HUES64 (cell line): ENCODE measurements at regions not wholly inside any gene's neighbourhood (a gene's known extent, or its start where the extent isn't known, plus 50 kb on each side); places are given as distances from the start of the nearest gene placed in this dataset.
"Not testable (repeated sequence)": the region's sequence is repeated elsewhere in the genome, so short reads cannot be mapped to it uniquely, and the experiment has no call there.

ENCODE experiments used
- H3K27ac ChIP-seq: 2 replicates; pipeline ENCODE4 v1.7.0; 2013; ENCODE audit warnings: low read depth, low read length, inconsistent platforms
- H3K27me3 ChIP-seq: 2 replicates; pipeline ENCODE4 v1.6.1; 2013; ENCODE audit warnings: mild to moderate bottlenecking, low read length; ENCODE audit not compliant: insufficient read depth
- H3K36me3 ChIP-seq: 2 replicates; pipeline ENCODE4 v1.6.1; 2013; ENCODE audit warnings: mild to moderate bottlenecking, low read length; ENCODE audit not compliant: insufficient read depth
- H3K4me1 ChIP-seq: 2 replicates; pipeline ENCODE4 v1.6.1; 2013; ENCODE audit warnings: mild to moderate bottlenecking, low read length, moderate library complexity; ENCODE audit not compliant: insufficient read depth
- H3K4me3 ChIP-seq: 2 replicates; pipeline ENCODE4 v1.5.1; 2013; ENCODE audit warnings: mild to moderate bottlenecking, low read length, moderate library complexity
- H3K9ac ChIP-seq: 2 replicates; pipeline ENCODE4 v1.6.1; 2013; ENCODE audit warnings: mild to moderate bottlenecking, low read depth, low read length
- H3K9me3 ChIP-seq: 2 replicates; pipeline ENCODE4 v1.6.1; 2013; ENCODE audit warnings: low read depth, low read length; ENCODE audit not compliant: insufficient read depth
- WGBS: fragments of 150-250, 120-280 bp; methylation state at CpG from one replicate; pipeline ENCODE4 v1.1.7; 2013; ENCODE audit warnings: missing lambda C conversion rate; 5-methylcytosine and 5-hydroxymethylcytosine counted together

DNA sequence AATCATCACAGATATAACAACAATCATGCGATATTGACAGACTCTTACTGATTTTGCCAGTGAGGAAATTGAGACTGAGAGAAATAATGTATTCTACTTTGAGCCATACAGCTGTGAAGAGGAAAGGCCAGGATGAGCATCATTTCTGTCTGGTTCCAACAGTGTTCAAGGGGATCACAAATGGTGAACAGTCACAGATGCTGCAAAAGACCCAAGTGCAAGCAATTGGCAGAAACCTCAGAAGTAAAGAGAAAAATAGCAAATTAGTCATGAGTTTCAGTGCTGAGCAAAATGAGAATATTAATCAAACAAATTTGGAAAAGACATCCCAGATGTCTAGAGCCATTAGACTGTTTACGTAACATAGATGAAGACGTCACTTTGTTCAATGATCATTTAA is 114.1 kb downstream of the RAB38 start:
- Histone ChIP-seq H3K36me3 (no peaks in the 10 kb centered on the region), H3K27me3 (no peaks in the 10 kb centered on the region), H3K27ac (no peak overlapping the region), H3K4me3 (no peak overlapping the region), H3K9me3 (no peaks in the 10 kb centered on the region), H3K4me1 (no peaks in the 10 kb centered on the region), H3K9ac (no peak overlapping the region)
- 93% methylated on average over 3 of the region's 3 CpGs for WGBS

DNA sequence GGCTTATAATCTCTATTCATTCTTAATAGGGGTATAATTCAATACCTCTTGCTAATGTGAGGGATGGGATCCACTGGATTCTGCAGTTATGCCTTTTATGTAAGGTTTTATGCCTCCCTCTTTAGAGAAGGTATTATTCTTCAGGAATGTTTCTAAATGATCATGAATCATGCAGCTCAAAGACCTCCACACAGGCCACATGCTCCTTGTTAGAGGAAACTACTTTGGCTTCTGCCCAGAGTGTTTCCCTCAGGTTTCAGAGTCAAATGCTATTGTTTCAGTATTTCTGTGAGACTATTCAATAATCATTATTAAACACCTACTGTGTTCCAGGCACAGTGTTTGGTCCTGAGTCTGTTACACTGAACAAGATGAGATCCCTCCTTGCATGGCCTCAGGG is 115.9 kb downstream of the RAB38 start:
- Histone ChIP-seq H3K36me3 (no peaks in the 10 kb centered on the region), H3K4me3 (no peak overlapping the region), H3K27me3 (no peaks in the 10 kb centered on the region), H3K27ac (no peak overlapping the region), H3K4me1 (no peaks in the 10 kb centered on the region), H3K9ac (no peak overlapping the region), H3K9me3 (no peaks in the 10 kb centered on the region)

DNA sequence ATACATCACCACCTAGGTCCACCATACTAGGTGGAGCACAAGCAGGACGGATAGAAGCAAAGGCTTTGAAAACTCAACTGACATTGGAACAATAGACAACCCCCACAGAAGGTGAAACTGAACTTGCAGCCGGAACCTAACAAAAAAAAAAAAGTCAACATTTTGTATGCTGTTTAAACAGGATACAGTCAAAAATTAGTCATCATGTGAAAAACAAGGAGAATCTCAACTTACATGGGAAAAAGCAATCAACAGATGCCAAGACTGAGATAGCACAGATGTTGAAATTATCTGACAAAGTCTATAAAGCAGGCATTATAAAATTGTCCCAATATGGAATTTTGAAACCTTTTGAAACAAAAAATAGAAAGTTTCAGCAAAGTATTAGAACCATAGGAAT is 123.8 kb downstream of the RAB38 start:
- Histone ChIP-seq H3K4me1 (no peaks in the 10 kb centered on the region), H3K27ac (no peak overlapping the region), H3K27me3 (no peaks in the 10 kb centered on the region), H3K9me3 (no peaks in the 10 kb centered on the region), H3K4me3 (no peak overlapping the region), H3K36me3 (no peaks in the 10 kb centered on the region), H3K9ac (no peak overlapping the region)
- 92% methylated on average over 1 of the region's 2 CpGs for WGBS

DNA sequence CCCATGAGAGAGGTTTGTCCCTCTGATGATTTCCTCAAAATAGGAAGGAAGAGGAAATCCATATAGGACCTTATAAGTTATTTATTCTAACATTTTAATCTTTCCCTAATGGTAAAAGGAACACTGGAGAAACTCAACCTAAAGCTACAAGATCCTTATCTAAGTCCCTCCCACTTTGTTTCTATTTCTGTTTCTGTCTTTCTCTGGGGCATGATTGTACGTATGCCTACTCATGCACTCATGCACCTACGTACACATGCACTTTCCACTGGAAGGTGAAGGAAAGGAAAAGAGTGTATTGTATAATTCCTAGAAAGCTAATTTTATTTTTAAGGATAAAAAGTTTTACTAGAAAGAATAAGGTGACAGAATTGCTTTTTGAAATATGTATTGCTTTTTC is 125.0 kb downstream of the RAB38 start:
- Histone ChIP-seq H3K9me3 (no peaks in the 10 kb centered on the region), H3K4me3 (no peak overlapping the region), H3K9ac (no peak overlapping the region), H3K36me3 (no peaks in the 10 kb centered on the region), H3K4me1 (no peaks in the 10 kb centered on the region), H3K27ac (no peak overlapping the region), H3K27me3 (no peaks in the 10 kb centered on the region)
- WGBS = 80% methylated on average over 1 of the region's 2 CpGs

GRCh38 chr11:88045288-88045687 is 130.0 kb downstream of the RAB38 start:
- not testable (repeated sequence) for H3K9ac ChIP-seq, H3K4me3 ChIP-seq, H3K27me3 ChIP-seq, H3K9me3 ChIP-seq, H3K36me3 ChIP-seq, H3K27ac ChIP-seq
- H3K4me1 ChIP-seq = peaks cover 20% of the 10 kb centered on the region
- 89% methylated on average over 11 of the region's 11 CpGs for WGBS

GRCh38 chr11:88044658-88045057 is 130.6 kb downstream of the RAB38 start:
- not testable (repeated sequence) for H3K27ac ChIP-seq, H3K4me3 ChIP-seq, H3K36me3 ChIP-seq, H3K9me3 ChIP-seq, H3K9ac ChIP-seq, H3K27me3 ChIP-seq
- 47% methylated on average over 5 of the region's 5 CpGs for WGBS
- H3K4me1 ChIP-seq = peaks cover 25% of the 10 kb centered on the region

DNA sequence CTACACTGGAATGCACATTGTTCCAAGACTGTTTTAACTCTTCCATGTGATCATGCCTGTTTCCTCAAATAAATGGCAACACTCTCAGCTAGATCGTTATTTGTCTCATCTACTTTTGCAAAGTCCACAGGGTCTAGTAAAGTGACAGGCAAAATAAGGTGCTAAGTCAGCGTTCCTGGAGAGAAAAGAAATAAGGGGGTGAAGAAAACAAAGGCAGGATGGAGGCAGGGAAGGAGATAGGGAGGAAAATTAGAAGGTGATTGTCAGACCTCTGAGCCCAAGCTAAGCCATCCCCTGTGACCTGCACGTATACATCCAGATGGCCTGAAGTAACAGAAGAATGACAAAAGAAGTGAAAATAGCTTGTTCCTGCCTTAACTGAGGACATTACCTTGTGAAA is 132.1 kb downstream of the RAB38 start:
- WGBS = 31% methylated on average over 3 of the region's 3 CpGs
- H3K27ac ChIP-seq = peak overlapping the region; percentile 63
- no peaks in the 10 kb centered on the region for H3K9me3 ChIP-seq
- H3K27me3 ChIP-seq = no peaks in the 10 kb centered on the region
- no peak overlapping the region; the same call in 1 of the 2 replicates for H3K9ac ChIP-seq
- no peak overlapping the region for H3K4me3 ChIP-seq
- no peaks in the 10 kb centered on the region for H3K36me3 ChIP-seq
- H3K4me1 ChIP-seq = peaks cover 27% of the 10 kb centered on the region

- Histone ChIP-seq H3K4me1 (peaks cover 27% of the 10 kb centered on the region), H3K9me3 (no peaks in the 10 kb centered on the region), H3K4me3 (no peak overlapping the region), H3K27me3 (no peaks in the 10 kb centered on the region), H3K36me3 (no peaks in the 10 kb centered on the region), H3K27ac (peak overlapping the region; percentile 63), H3K9ac (no peak overlapping the region; the same call in 1 of the 2 replicates)
- 71% methylated on average over 1 of the region's 1 CpG for WGBS
Measured at GRCh38 chr11:88042647-88043046, 132.6 kb downstream of the RAB38 start.

GRCh38 chr11:88042238-88042637 is 133.0 kb downstream of the RAB38 start:
- peak overlapping the region; percentile 63; the same call in 1 of the 2 replicates for H3K27ac ChIP-seq
- 66% methylated on average over 2 of the region's 2 CpGs for WGBS
- H3K9ac ChIP-seq = no peak overlapping the region
- H3K9me3 ChIP-seq = no peaks in the 10 kb centered on the region
- H3K27me3 ChIP-seq = no peaks in the 10 kb centered on the region
- H3K4me1 ChIP-seq = peaks cover 27% of the 10 kb centered on the region
- H3K36me3 ChIP-seq = no peaks in the 10 kb centered on the region
- H3K4me3 ChIP-seq = no peak overlapping the region

DNA sequence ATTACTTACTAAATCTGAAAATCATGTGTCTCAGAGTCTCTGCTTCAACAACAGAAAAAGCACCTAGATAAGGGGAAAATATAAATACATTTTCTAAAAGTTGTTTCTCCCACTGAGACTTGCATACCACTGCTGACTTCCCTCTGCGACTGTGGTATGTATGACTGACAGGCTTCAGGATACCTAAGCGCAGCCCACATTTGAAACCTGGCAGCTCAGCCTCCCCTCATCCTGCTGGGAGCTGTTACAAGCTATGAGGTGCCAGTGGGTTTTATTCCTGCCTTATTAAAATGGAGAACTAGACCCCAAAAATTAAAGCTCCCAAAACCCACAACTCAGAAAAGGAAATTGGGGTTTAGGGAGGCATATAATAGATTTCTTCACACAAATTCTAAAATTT is 133.6 kb downstream of the RAB38 start:
- Histone ChIP-seq H3K36me3 (no peaks in the 10 kb centered on the region), H3K9me3 (no peaks in the 10 kb centered on the region), H3K27me3 (no peaks in the 10 kb centered on the region), H3K4me3 (no peak overlapping the region), H3K27ac (no peak overlapping the region), H3K9ac (no peak overlapping the region), H3K4me1 (peaks cover 27% of the 10 kb centered on the region)
- 66% methylated on average over 2 of the region's 2 CpGs for WGBS

DNA sequence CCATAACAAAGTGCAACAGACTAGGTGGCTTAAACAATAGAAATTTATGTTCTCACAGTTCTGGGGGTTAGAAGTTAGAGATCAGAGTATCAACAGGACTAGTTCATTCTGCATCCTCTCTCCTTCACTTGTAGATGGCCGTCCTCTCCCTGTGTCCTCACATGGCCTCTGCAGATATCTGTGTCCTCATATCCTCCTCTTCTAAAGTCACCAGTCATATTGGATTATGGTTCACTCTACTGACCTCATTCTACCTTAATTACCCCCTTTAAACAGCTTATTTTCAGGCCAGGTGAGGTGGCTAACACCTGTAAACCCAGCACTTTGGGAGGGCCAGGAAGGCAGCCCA is 135.1 kb downstream of the RAB38 start:
- no peak overlapping the region for H3K4me3 ChIP-seq
- no peak overlapping the region for H3K27ac ChIP-seq
- no peaks in the 10 kb centered on the region for H3K36me3 ChIP-seq
- no peaks in the 10 kb centered on the region for H3K27me3 ChIP-seq
- H3K9ac ChIP-seq = no peak overlapping the region
- no peaks in the 10 kb centered on the region for H3K9me3 ChIP-seq
- 93% methylated on average over 1 of the region's 1 CpG for WGBS
- peaks cover 27% of the 10 kb centered on the region for H3K4me1 ChIP-seq

GRCh38 chr11:88039476-88040147 is 135.6 kb downstream of the RAB38 start:
- H3K27me3 ChIP-seq = no peaks in the 10 kb centered on the region
- H3K9ac ChIP-seq = no peak overlapping the region
- no peak overlapping the region for H3K4me3 ChIP-seq
- 86% methylated on average over 2 of the region's 2 CpGs for WGBS
- H3K27ac ChIP-seq = no peak overlapping the region; the same call in 1 of the 2 replicates
- H3K36me3 ChIP-seq = no peaks in the 10 kb centered on the region
- peaks cover 27% of the 10 kb centered on the region for H3K4me1 ChIP-seq
- H3K9me3 ChIP-seq = no peaks in the 10 kb centered on the region
